ENCODE measurements at regions not wholly inside any gene's neighbourhood (a gene's known extent, or its start where the extent isn't known, plus 50 kb on each side); places are given as distances from the start of the nearest gene placed in this dataset.

GRCh38 chr12:110992909-110993308, 72.5 kb upstream of the MYL2 start:
- ChIA-PET RAD21 (ENCODE audit: unreplicated experiment) (no interaction called here), SMC1A (ENCODE audit: uncharacterized antibody, unreplicated experiment) (no interaction called here), CTCF (no interaction called here), POLR2A (no interaction called here)
- Histone ChIP-seq H3K4me2 (ENCODE audit: control insufficient read depth, insufficient read depth) (no peak overlapping the region), H3K36me3 (ENCODE audit: control insufficient read depth in 2 of 2, insufficient read depth in 2 of 2, low read length in 1 of 2) (no peaks in the 10 kb centered on the region), H3K79me2 (ENCODE audit: control insufficient read depth, insufficient read depth, low read length) (no peaks in the 10 kb centered on the region), H3K9me3 (replicated peaks; ENCODE audit: control insufficient read depth, insufficient read depth, low read length) (no peaks in the 10 kb centered on the region; the same call in 1 of the 3 replicates), H3K4me1 (ENCODE audit: control insufficient read depth, insufficient read depth, low read length) (no peaks in the 10 kb centered on the region), H3K9ac (ENCODE audit: control insufficient read depth, insufficient read depth, low read length) (no peak overlapping the region), H2AFZ (ENCODE audit: control insufficient read depth, low read depth, low read length) (no peak overlapping the region), H3K27me3 (replicated peaks in 1 of 2; ENCODE audit: control insufficient read depth in 2 of 2, insufficient read depth in 2 of 2, low read length in 1 of 2) (no peaks in the 10 kb centered on the region), H3K27ac (ENCODE audit: control insufficient read depth, insufficient read depth) (no peak overlapping the region), H4K20me1 (ENCODE audit: control insufficient read depth, insufficient read depth) (no peaks in the 10 kb centered on the region), H3K4me3 (no peak overlapping the region)
- WGBS (ENCODE audit: insufficient coverage, insufficient replicate concordance, low lambda C conversion rate, missing lambda C conversion rate): 4% methylated on average over 4 of the region's 4 CpGs
- intact Hi-C loops (cut with micrococcal nuclease; ENCODE audit: unreplicated experiment) (no loop called here), in situ Hi-C loops (cut with MboI) (no loop called here)
- no TSS peak for BruUV-seq (replicated peaks)
- FAIRE-seq (no peak), ATAC-seq (no peak), DNase-seq (ENCODE audit: low read depth, low spot score) (no peak)
- TF ChIP-seq PML (IDR thresholded peaks at IDR 0.05; ENCODE audit: low read length) (no peak), SREBF2 (IDR thresholded peaks at IDR 0.05; ENCODE audit: low read length) (no peak), HDAC6 (IDR thresholded peaks at IDR 0.05; ENCODE audit: unreplicated experiment) (no peak), ZBTB11 (CRISPR knock-in tag; IDR thresholded peaks at IDR 0.05) (no peak), ZBTB40 (IDR thresholded peaks at IDR 0.05; ENCODE audit: borderline replicate concordance) (no peak), BRCA1 (IDR thresholded peaks at IDR 0.05; ENCODE audit: low read depth, low read length) (no peak), ATF7 (IDR thresholded peaks at IDR 0.05; ENCODE audit: low read depth) (no peak), ZBTB33 (IDR thresholded peaks at IDR 0.05) (no peak), MYB (IDR thresholded peaks at IDR 0.05; ENCODE audit: borderline replicate concordance, low read depth, low read length) (no peak), ASH2L (IDR thresholded peaks at IDR 0.05; ENCODE audit: borderline replicate concordance, low read depth) (no peak), RFX5 (IDR thresholded peaks at IDR 0.05; ENCODE audit: low read depth, low read length) (no peak), NR2C1 (IDR thresholded peaks at IDR 0.05) (no peak), POLR2AphosphoS2 (IDR thresholded peaks at IDR 0.05; ENCODE audit: low read depth, low read length) (no peak), NFYB (IDR thresholded peaks at IDR 0.05; ENCODE audit: insufficient read depth, low read depth, low read length) (no peak), TCF3 (IDR thresholded peaks at IDR 0.05; ENCODE audit: borderline replicate concordance, insufficient read depth, low read depth, low read length) (no peak), SPI1 (IDR thresholded peaks at IDR 0.05; ENCODE audit: borderline replicate concordance, insufficient read depth, low read depth, low read length) (no peak), FOXK2 (IDR thresholded peaks at IDR 0.05) (no peak)
